H1 (cell line): ENCODE measurements at regions not wholly inside any gene's neighbourhood (a gene's known extent, or its start where the extent isn't known, plus 50 kb on each side); places are given as distances from the start of the nearest gene placed in this dataset.

Source experiments
- CTCF ChIA-PET: fragments of 300-600 bp; sonication (Branson Sonifier 250); formaldehyde crosslinking; loops from one replicate; lab custom pipeline; 2021; ENCODE audit not compliant: partially characterized antibody; lab: Charles Lee
- POLR2A ChIA-PET: fragments of 300-600 bp; sonication (Branson Sonifier 250); formaldehyde crosslinking; loops from one replicate; lab custom pipeline; 2021; ENCODE audit warnings: inconsistent platforms; ENCODE audit not compliant: partially characterized antibody; lab: Charles Lee
- DNase-seq, 2 experiments: peaks; one replicate each; pipeline versions ENCODE4 v3.0.0 to v3.0.0-alpha.2; 2010 to 2022; ENCODE audit warnings: low spot score in 2 of 2, low read depth in 1 of 2, mixed read lengths in 1 of 2
- FAIRE-seq: peaks from 2 replicates; lab custom pipeline; 2011; peaks lifted over from hg19 to GRCh38; lab: Jason Lieb, UNC
- H2AFZ ChIP-seq: 2 replicates; pipeline ENCODE4 v1.8.1; 2012; ENCODE audit warnings: low read length, inconsistent platforms
- H2AK5ac ChIP-seq: 2 replicates; pipeline ENCODE4 v1.6.1; 2013; ENCODE audit warnings: low read depth, low read length
- H2BK120ac ChIP-seq: replicated peaks from 2 replicates; pipeline ENCODE3; 2013; ENCODE audit warnings: low read depth, low read length, inconsistent platforms
- H2BK12ac ChIP-seq: 2 replicates; pipeline ENCODE4 v1.6.1; 2013; ENCODE audit warnings: low read depth, low read length
- H2BK15ac ChIP-seq: 2 replicates; pipeline ENCODE4 v1.6.1; 2013; ENCODE audit warnings: low read length
- H2BK20ac ChIP-seq: 2 replicates; pipeline ENCODE4 v1.6.1; 2013; ENCODE audit warnings: low read length
- H2BK5ac ChIP-seq: 2 replicates; pipeline ENCODE4 v1.6.1; 2013; ENCODE audit warnings: low read depth, low read length
- H3K14ac ChIP-seq: 2 replicates; pipeline ENCODE4 v1.6.1; 2013; ENCODE audit warnings: inconsistent platforms; ENCODE audit not compliant: insufficient read length
- H3K18ac ChIP-seq: 2 replicates; pipeline ENCODE4 v1.6.1; 2013; ENCODE audit warnings: low read length; ENCODE audit errors: extremely low read depth
- H3K23ac ChIP-seq: 2 replicates; pipeline ENCODE4 v1.6.1; 2013; ENCODE audit warnings: inconsistent platforms; ENCODE audit not compliant: insufficient read length
- H3K23me2 ChIP-seq: 2 replicates; pipeline ENCODE4 v1.6.1; 2013; ENCODE audit warnings: low read depth, low read length
- H3K27ac ChIP-seq: 2 replicates; pipeline ENCODE4 v1.6.1; 2011; ENCODE audit warnings: low read depth, low read length, inconsistent platforms
- H3K27me3 ChIP-seq, 4 experiments: replicated peaks in 1 of 4; 1 replicate in 1 of 4; 2 replicates in 3 of 4; pipeline versions ENCODE4 v1.6.1 to v1.8.1; 2011 to 2013; ENCODE audit warnings: low read length in 3 of 4, mild to moderate bottlenecking in 3 of 4, inconsistent platforms in 2 of 4, mixed read lengths in 2 of 4, moderate library complexity in 1 of 4; ENCODE audit not compliant: control insufficient read depth in 3 of 4, insufficient read depth in 3 of 4; ENCODE audit errors: extremely low read depth in 1 of 4
- H3K36me3 ChIP-seq, 4 experiments: 2 replicates each; pipeline versions ENCODE4 v1.6.1 to v1.8.1; 2011 to 2013; ENCODE audit warnings: mild to moderate bottlenecking in 4 of 4, low read length in 3 of 4, moderate library complexity in 2 of 4, control low read depth in 1 of 4, inconsistent platforms in 1 of 4; ENCODE audit not compliant: insufficient read depth in 4 of 4, control insufficient read depth in 2 of 4
- H3K4ac ChIP-seq: replicated peaks from 2 replicates; pipeline ENCODE3; 2013; ENCODE audit warnings: low read length, low read depth, mixed read lengths, inconsistent platforms; ENCODE audit not compliant: insufficient read length
- H3K4me1 ChIP-seq, 4 experiments: replicated peaks in 1 of 4; 1 replicate in 1 of 4; 2 replicates in 3 of 4; pipeline versions ENCODE4 v1.6.1 to v1.8.1; 2011 to 2013; ENCODE audit warnings: low read length in 3 of 4, inconsistent platforms in 2 of 4, mixed read lengths in 1 of 4; ENCODE audit not compliant: insufficient read depth in 4 of 4, control insufficient read depth in 3 of 4
- H3K4me2 ChIP-seq, 2 experiments: 2 replicates each; pipeline versions ENCODE4 v1.6.1 to v1.8.1; 2011 to 2013; ENCODE audit warnings: low read depth in 2 of 2, low read length in 2 of 2, control low read depth in 1 of 2, inconsistent platforms in 1 of 2, mild to moderate bottlenecking in 1 of 2; ENCODE audit not compliant: insufficient read depth in 1 of 2
- H3K4me3 ChIP-seq, 4 experiments: fragments of 200-600, 300-600 bp in 1 of 4; sonication (generic), shearing (Covaris generic), sonication (Bioruptor Twin) in 1 of 4; 2 replicates each; pipeline versions ENCODE4 v1.5.1 to v1.8.1; 2011 to 2016; ENCODE audit warnings: low read length in 4 of 4, low read depth in 3 of 4, control low read depth in 2 of 4, inconsistent platforms in 2 of 4, mild to moderate bottlenecking in 2 of 4, mixed read lengths in 1 of 4, moderate library complexity in 1 of 4; ENCODE audit not compliant: insufficient read depth in 2 of 4; ENCODE audit errors: extremely low read depth in 1 of 4
- H3K56ac ChIP-seq: replicated peaks from 2 replicates; pipeline ENCODE3; 2013; ENCODE audit warnings: low read depth, mild to moderate bottlenecking, mixed read lengths, low read length, inconsistent platforms; ENCODE audit not compliant: insufficient read length
- H3K79me1 ChIP-seq: 2 replicates; pipeline ENCODE4 v1.6.1; 2013; ENCODE audit warnings: low read depth, low read length, control low read depth
- H3K79me2 ChIP-seq, 2 experiments: 2 replicates each; pipeline versions ENCODE4 v1.6.1 to v1.8.1; 2012 to 2013; ENCODE audit warnings: low read length in 2 of 2, mild to moderate bottlenecking in 2 of 2, inconsistent platforms in 1 of 2; ENCODE audit not compliant: insufficient read depth in 2 of 2, control insufficient read depth in 1 of 2
- H3K9ac ChIP-seq, 4 experiments: replicated peaks in 1 of 4; 1 replicate in 1 of 4; 2 replicates in 3 of 4; pipeline versions ENCODE4 v1.6.1 to v1.8.1; 2011 to 2013; ENCODE audit warnings: low read depth in 3 of 4, low read length in 3 of 4, control low read depth in 2 of 4, mild to moderate bottlenecking in 2 of 4, moderate library complexity in 2 of 4, inconsistent platforms in 1 of 4; ENCODE audit errors: extremely low read depth in 1 of 4
- H3K9me3 ChIP-seq, 2 experiments: 2 replicates each; pipeline versions ENCODE4 v1.6.1 to v1.8.1; 2012 to 2013; ENCODE audit warnings: mild to moderate bottlenecking in 2 of 2, moderate library complexity in 2 of 2, control low read depth in 1 of 2, inconsistent platforms in 1 of 2, low read depth in 1 of 2, low read length in 1 of 2, mixed read lengths in 1 of 2; ENCODE audit not compliant: insufficient read depth in 2 of 2
- H4K20me1 ChIP-seq, 2 experiments: replicated peaks in 1 of 2; 2 replicates each; pipeline versions ENCODE3 to v1.8.1; 2011 to 2013; ENCODE audit warnings: inconsistent platforms in 2 of 2, low read length in 2 of 2, mild to moderate bottlenecking in 1 of 2; ENCODE audit not compliant: insufficient read depth in 2 of 2, control insufficient read depth in 1 of 2
- H4K5ac ChIP-seq: 2 replicates; pipeline ENCODE4 v1.6.1; 2013; ENCODE audit warnings: low read length, low read depth, mixed read lengths, inconsistent platforms; ENCODE audit not compliant: insufficient read length
- H4K8ac ChIP-seq: 2 replicates; pipeline ENCODE4 v1.8.0; 2013; ENCODE audit warnings: mild to moderate bottlenecking, moderate library complexity, low read length, inconsistent platforms; ENCODE audit not compliant: insufficient read depth; ENCODE audit errors: extremely low read depth
- H4K91ac ChIP-seq: replicated peaks from 2 replicates; pipeline ENCODE3; 2013; ENCODE audit warnings: low read length, mixed read lengths, inconsistent platforms; ENCODE audit not compliant: insufficient read length
- CREB1 ChIP-seq: IDR thresholded peaks from 2 replicates; pipeline ENCODE4 v1.6.1; 2012; ENCODE audit warnings: inconsistent platforms
- EZH2 ChIP-seq: fragments of 200-600 bp; sonication (generic); IDR thresholded peaks from 2 replicates; pipeline ENCODE4 v1.7.1; 2012; ENCODE audit warnings: low read depth, mild to moderate bottlenecking, moderate library complexity, low read length, inconsistent platforms; ENCODE audit not compliant: severe bottlenecking
- GTF2F1 ChIP-seq: IDR thresholded peaks from 2 replicates; pipeline ENCODE4 v1.6.1; 2012; ENCODE audit warnings: low read depth, low read length, improper control_type of control experiment, borderline replicate concordance
- POLR2A ChIP-seq, 2 experiments: IDR thresholded peaks; 1 replicate in 1 of 2; 2 replicates in 1 of 2; pipeline ENCODE4 v1.6.1; 2011; ENCODE audit warnings: low read depth in 2 of 2, low read length in 2 of 2, mild to moderate bottlenecking in 2 of 2; ENCODE audit errors: control extremely low read depth in 1 of 2
- RXRA ChIP-seq: IDR thresholded peaks from 2 replicates; pipeline ENCODE4 v1.6.1; 2011; ENCODE audit warnings: low read depth, mild to moderate bottlenecking, low read length, moderate library complexity; ENCODE audit not compliant: insufficient read depth
- YY1 ChIP-seq: IDR thresholded peaks from 2 replicates; pipeline ENCODE4 v1.6.1; 2011; ENCODE audit warnings: low read depth, mild to moderate bottlenecking, low read length
- WGBS, 2 experiments: shearing (Covaris generic) in 1 of 2; methylation state at CpG; one replicate each; pipeline versions ENCODE4 v1.1.6 to v1.1.7; 2013 to 2015; ENCODE audit warnings: low lambda C conversion rate in 2 of 2, mixed read lengths in 2 of 2, inconsistent platforms in 1 of 2, low coverage in 1 of 2, missing lambda C conversion rate in 1 of 2; ENCODE audit not compliant: insufficient replicate concordance in 2 of 2, insufficient coverage in 1 of 2, insufficient read length in 1 of 2; ENCODE audit errors: extremely low coverage in 1 of 2, missing lambda C conversion rate in 1 of 2; 5-methylcytosine and 5-hydroxymethylcytosine counted together

DNA sequence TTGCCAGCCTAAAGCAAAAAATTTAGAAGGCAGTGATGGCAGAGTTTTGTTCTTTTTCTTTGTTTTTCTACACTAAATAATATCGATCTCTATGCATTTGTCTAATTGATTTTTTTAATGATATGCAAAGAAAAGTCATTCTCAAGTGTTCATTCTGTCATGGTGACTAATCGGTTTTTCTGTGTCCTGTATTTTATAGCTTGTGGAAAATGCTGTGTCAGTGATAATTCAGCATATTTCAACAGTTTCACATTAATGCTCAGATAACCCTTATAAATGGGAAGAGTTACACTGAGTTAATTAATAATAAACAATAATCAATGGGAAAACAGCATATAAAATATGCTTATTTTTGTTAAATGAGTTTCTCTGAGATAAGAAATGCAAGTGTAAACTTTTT, 824.9 kb downstream of the AMY1C start:
- H3K9me3 ChIP-seq = no peaks in the 10 kb centered on the region
- WGBS, 2 experiments = 92% methylated on average over 2 of the region's 2 CpGs; no CpG with 5 or more reads in 1 of the 2 experiments
- H3K4ac ChIP-seq = no peak overlapping the region
- H2BK120ac ChIP-seq = no peak overlapping the region
- no peak overlapping the region for H3K27ac ChIP-seq
- H2AK5ac ChIP-seq = no peak overlapping the region
- no peak for DNase-seq
- H3K9ac ChIP-seq = no peak overlapping the region
- no peak overlapping the region for H4K5ac ChIP-seq
- H4K91ac ChIP-seq = no peak overlapping the region
- H3K18ac ChIP-seq = no peak overlapping the region
- H2BK5ac ChIP-seq = no peak overlapping the region
- POLR2A ChIA-PET = no interaction called here
- H4K20me1 ChIP-seq = no peaks in the 10 kb centered on the region
- H3K23ac ChIP-seq = no peak overlapping the region
- H2BK12ac ChIP-seq = no peak overlapping the region
- H3K4me1 ChIP-seq = no peaks in the 10 kb centered on the region
- no peak for FAIRE-seq
- no peaks in the 10 kb centered on the region for H3K23me2 ChIP-seq
- H3K79me2 ChIP-seq = no peaks in the 10 kb centered on the region
- no peaks in the 10 kb centered on the region for H3K36me3 ChIP-seq
- no peaks in the 10 kb centered on the region for H3K79me1 ChIP-seq
- no peak overlapping the region for H2BK15ac ChIP-seq
- H3K27me3 ChIP-seq = no peaks in the 10 kb centered on the region
- no peak overlapping the region for H3K4me2 ChIP-seq
- CTCF ChIA-PET = no interaction called here
- H2BK20ac ChIP-seq = no peak overlapping the region
- no peak overlapping the region for H3K56ac ChIP-seq
- no peak overlapping the region for H3K14ac ChIP-seq
- H4K8ac ChIP-seq = no peak overlapping the region
- H3K4me3 ChIP-seq = no peak overlapping the region
- H2AFZ ChIP-seq = no peak overlapping the region
- TF ChIP-seq CREB1 (no peak), GTF2F1 (no peak), RXRA (no peak), EZH2 (no peak), YY1 (no peak), POLR2A (IDR thresholded peaks at IDR 0.05; ENCODE audit: control extremely low read depth in 1 of 2, low read depth in 2 of 2, low read length in 2 of 2) (no peak)
